Midbrain (tissue), 1 donor: ENCODE measurements at regions not wholly inside any gene's neighbourhood (a gene's known extent, or its start where the extent isn't known, plus 50 kb on each side); places are given as distances from the start of the nearest gene placed in this dataset.

Source experiments
- DNase-seq: peaks from one replicate; lab custom pipeline; 2025; lab: John Stamatoyannopoulos, UW

DNA sequence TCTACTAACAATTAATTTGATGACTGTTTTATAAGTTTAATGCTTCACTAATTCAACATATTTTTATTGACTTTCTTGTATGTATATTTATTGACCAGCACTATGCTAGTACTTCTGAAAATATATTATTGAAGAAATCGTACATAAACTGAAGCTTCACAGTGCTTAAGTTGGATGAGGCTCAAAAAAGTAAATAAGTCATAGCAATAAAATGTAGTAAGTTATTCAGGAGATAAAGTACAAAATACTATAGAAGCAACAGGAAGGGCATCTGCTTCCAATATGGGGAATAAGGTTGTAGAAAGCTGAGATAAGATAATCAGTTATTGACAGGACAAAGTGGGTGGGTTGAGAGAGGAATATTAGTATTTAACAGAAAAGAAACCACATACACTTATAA is 944.9 kb upstream of the MIR17HG start:
- DNase-seq = no peak

DNA sequence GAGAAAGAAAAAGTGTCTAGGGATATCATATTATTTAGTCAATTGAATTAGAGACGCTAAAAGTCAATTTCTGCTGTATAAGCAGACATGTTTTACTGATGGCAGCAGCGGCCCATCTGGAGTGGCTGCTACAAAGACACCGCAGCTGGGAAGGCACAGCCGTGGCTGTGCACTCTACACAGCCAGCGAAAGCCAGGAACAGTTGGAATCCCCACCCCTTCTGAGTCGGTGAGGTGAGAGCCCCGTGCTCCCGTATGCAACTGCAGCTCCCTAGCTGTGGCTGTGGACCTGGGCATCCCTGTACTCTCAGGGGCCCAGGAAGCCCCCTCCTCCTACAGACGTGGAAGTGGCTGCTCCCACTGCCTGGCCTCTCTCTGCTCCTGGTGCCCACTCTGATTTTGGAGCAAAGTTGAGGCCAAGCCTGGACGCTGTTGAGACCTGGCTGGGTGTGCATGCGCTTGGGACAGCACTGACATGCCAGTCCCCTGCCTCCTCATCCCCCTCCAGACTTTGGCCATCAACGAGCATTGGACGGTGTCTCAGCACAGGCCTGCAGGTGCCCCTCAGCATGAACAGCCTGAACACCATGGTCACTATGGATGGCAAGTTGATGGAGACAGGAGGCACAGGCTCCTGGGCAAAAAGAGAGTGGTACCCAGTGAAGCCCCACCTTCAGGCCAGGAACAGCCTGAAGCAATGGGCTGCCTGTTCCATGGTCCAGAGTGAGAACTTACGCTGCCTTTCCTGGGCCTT is 944.0 kb upstream of the MIR17HG start:
- DNase-seq = no peak

DNA sequence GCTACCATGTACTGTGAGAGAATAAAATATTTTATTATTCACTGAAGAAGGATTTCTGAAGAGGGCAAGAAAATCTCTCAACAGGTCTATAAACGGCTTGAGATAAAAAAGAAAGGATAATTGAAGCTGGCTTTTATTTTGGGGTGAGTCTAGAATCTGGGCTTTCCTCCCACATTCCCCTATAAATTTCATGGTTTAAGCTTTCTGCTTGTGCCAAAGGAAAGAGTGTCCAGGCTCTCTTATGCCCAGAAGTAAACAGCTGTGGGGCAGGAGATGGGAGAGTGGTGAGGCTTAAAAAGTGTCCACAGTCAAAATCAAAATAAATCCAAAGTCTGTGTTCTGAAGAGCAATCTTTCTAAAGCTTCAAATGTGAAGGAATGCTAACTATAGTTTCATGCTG is 942.2 kb upstream of the MIR17HG start:
- DNase-seq = no peak

DNA sequence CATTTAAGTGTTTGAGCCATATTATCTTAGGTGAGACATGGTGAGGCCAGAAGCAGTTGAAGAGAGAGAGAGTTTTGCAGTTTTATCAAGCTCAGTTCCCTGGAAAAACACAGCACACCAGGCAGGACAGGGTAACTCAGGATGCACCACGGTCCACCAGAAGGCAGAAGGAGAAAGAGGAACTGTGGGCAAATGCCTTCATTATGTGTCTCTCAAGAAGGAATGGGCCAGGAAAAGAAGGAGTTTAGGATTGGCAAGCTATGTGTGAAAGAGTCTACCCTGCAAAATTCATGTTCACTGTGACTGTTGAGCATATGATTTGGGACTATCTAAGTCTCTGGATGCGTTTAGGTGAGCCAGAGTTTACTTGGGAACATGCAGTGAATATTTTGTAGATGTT is 934.5 kb upstream of the MIR17HG start:
- DNase-seq = no peak

DNA sequence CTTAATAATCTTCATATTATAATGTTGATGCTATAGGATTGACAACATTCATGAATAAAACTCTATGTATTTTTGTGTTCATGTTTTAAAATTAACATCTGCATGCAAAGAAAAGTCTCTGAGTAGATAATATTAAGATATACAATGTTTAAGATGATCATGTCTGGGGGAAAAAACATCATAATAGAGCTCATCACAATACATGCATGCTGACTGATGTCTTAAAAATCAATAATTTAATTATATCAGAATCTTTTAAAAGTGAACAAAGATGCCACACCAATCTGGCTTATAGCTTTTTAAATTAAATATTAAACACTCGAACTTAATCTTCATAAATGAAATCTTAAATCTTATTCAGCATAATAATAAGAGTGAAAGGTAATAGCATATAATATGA is 933.9 kb upstream of the MIR17HG start:
- no peak for DNase-seq

DNA sequence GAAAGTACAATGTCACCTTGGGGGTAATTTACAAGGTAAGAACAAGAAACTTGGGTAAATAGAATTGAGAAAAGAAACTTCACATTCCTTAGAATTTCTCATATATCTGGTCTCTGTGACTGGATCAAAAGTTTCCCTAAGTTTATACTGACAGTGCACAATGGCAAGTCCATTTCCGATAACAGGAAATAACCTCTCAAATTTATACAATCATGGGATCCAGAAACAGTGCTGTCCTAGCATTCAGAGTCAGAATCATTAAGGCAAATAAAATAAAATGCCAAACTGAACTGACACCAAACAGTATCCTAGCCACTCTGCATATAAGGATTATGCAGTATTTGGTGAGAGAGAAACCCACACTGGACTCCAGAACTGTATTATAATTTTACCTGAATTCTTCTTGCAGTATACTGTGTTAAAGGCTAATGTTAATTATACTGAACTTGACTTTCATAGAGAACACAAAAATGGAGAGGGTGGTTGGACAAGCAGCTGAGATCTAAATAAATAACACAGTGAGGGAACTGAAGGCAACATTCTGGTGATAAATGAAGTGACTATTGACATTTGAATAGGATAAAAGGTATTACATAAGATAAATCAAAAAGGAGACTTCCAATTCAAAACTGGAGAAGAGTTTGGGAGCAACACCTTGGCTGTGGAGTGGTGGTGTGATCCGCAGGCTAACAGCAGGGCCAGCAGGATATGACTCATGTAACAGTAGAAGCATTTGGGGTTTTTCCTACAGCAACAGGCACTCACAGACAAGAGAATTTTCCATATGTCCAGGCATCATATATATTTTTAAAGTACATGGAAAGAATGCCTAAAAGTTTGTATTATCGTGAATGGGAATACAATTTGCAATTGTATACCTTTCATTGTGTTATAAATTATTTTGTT is 932.5 kb upstream of the MIR17HG start:
- no peak for DNase-seq

DNA sequence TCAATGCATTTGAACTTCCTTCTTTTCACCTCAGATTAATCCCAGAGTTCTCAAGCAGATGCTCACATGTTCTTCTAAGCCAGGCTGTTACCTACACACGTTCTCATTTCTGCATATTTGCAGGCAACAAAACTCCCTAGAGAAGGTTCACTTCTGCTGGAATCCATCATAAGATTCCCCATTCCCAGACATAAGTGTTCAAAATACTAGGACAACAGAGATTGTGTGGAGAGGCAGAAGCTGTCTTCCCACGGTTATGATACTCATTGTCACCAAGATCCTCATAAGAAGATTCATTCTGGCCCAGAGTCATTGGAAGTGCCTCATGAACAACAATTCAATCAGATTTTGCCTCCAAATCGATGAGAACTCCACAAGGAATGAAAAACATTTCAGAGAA is 931.6 kb upstream of the MIR17HG start:
- no peak for DNase-seq

DNA sequence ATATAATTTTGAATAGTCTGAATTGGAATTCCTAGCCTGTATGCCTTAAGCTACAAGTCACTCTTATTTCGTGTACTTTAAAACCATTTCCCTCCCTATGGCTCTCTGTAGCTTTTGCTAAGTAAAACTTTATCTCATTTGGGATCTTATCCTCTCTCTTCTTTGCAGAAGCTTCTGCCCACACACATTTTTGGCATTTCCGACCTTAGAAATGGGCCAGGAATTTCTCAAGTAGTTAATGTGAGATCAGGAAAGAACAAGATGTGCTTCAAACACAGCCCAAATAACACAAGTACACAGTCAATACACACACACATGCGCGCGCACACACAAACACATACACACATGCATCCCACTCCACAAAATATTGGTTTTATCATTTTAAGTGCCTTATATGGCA is 931.0 kb upstream of the MIR17HG start:
- no peak for DNase-seq

DNA sequence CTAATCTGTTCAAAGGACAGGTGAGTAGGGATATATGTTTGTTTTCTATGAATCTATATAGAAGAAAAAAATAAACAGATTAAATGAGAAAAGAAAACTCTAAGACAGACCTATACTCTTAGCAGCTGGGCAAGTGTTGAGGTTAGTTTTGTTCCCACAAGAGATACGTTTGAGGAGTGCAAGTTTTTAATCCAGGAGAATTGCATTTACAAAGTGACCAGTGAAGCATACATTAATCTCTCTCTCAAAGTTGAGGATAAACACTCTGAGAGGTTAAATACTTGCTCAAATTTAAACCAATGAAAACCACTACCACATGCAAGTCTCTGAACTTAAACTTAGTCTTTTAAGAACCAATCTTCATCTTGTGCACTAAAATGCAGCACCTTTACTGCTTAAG is 930.5 kb upstream of the MIR17HG start:
- no peak for DNase-seq

DNA sequence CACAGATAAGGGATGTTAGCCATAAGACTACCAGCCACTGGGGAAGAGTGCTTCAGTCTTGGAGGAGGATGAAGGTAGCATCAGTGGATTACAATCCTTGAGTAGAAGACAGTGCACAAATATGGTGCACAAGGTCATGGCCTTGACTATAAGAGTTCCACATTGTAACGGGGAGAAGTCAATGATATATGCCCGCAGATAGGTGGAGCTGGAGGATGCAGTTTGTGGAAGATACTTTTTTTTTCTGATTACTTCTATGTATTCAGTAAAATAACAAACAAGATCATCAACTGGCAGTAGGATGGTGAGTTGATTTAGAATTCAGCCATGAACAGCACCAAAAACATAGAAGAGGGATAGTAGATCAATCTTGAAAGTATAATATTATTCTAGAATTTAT is 926.8 kb upstream of the MIR17HG start:
- no peak for DNase-seq

DNA sequence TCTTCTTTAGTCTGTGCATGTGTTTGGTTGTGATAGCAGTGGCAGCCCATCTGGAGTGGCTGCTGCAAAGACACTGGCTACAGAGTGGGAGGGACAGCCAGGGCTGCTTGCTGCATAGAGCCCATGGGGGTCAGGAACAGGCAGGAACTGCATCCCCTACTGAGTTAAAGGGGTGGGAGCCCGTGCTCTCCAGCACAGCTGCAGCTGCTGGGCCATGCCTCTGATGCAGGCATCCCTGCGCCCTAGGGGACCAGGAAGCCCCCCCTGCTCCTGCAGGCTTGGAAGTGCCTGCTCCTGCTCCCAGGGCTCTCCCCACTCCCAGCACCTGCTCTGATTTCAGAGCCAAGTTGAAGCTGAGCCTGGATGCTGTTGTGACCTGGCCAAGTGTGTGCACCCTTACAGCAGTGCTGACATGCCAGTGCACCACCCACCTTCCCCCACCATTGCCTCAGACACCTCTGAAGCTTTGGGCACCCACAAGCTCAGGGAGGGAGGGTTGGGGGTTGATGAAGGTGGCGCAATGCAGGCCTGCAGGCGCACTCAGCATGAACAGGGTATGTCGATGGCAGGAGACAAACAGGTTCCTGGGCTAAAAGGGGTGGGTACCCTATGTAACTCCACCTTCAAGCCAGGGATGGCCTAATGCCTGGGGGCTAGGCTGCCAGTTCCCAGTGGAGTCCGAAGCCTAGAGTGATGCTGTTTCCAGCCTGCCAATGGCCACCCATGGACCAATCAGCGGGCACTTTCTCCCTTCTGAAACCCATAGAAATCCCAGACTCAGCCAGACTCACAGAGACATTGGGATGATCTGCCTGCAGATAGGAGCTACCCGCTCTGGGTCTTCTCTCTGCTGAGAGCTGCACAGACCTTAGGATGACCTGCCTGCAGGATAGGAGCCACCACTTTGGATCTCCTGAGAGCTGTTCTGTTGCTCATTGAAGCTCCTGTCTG is 919.9 kb upstream of the MIR17HG start:
- DNase-seq = no peak

DNA sequence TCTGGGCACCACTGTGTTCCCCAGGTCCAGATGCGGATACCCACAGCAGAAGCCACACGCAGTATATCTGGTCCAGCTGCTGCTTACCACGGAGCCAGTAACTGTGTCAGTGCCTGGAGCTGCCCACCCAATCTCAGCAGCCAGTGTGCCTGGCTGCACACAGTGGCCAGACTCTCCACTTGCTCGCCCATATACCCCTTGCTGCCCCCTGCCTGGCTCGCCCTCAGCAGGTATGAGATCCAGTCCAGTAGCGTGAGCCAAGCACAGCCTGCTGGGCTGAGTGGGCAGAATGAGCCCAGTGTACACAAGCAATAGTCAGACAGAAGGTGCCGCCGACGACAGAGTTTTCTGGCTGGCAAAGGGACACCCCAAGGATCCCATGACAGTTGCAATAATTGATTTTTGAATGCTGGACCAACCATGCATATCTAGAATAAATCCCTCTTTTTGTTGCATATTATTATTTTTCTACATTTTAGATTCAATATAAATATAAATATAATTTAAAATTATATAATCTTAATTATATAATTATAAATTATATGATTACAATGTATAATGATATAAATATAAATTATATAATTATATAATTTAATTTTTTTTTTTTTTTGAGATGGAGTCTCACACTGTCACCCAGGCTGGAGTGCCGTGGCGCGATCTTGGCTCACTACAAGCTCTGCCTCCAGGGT is 918.8 kb upstream of the MIR17HG start:
- DNase-seq = no peak

DNA sequence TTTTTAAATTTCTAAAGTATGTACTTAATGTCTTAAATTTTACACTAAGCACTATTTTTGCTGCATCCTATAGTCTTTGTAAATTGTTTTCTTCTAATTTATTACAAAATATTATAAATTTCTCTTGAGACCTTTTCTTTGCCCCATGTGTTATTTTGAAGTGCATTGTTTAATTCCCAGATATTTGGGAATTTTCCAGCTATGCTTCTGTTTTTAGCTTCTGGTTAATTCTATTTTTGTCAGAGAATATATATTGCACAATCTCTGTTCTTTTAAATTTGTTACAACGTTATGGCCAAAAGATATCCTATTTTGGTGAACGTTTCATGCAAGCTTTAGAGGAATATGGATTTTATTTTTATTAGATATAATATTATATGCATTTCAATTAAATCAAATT is 917.4 kb upstream of the MIR17HG start:
- no peak for DNase-seq

DNA sequence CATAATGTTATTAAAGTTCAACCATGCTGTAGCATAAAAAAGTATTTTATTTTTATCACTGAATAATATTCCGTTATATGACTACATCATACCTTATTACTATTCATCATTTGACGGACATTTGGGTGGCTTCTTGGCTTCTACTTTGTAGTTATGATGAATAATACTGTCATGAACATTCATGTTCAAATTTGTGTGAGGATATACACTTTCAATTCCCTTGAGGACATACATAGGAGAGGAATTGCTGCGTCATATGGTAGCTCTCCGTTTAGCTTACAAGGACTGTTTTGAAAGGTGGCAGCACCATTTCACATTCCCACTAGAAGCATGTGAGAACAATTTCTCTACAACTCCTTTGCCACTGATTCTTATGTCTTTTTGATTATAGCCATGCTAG is 910.8 kb upstream of the MIR17HG start:
- no peak for DNase-seq

DNA sequence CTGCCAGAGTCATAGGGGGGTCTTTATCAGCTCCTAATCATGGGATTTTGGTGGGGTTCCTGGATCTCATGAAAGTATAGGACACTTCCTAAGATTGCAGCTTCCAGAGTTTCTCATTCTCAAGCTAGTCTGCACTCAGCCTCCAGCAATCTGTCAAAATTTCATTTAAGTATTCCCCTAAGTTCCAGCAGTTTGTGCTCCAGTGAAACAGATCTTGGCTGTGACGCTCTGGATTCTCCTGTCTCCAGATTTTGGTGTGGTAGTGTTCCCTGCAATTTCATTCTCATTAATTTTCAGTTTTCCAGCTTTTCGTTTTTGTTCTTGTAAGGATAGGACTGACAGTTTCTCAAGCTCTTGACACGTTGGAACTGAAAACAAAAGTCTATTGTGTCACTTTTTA is 908.9 kb upstream of the MIR17HG start:
- no peak for DNase-seq

DNA sequence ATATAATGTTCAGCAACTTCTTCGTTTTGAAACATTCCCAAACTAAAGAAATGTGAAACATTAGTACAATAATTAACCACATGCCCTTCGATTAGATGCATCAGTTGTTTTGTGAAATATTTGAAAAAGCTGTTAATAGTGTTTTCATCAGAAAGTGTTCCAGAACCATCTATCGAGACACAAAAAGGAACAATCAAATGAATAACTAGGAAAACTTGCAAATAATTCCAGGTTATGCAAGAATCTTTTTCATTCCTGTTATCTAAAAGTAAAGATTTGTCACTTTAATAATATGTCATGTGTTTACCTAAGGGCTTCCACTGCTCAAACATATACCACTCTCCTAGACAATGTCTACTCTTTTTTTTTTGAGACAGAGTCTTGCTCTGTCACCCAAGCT is 904.2 kb upstream of the MIR17HG start:
- DNase-seq = no peak

DNA sequence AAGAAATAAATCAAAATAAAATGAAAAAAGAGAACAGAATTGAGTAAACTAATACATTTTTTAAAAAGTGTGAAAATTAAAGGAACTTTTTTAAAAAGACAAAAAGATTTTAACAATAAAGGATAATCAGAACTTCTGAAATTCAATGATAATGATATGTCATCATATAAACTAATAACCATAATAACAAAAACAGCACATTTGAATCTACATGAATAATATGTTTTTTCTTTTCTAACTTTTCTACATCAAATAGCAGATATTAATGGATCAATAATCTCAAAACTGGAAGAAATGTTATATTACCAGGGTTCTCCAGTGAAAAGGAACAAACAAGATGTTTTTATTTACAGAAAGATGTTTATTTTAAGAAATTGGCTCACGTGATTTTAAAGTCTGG is 903.3 kb upstream of the MIR17HG start:
- DNase-seq = no peak

DNA sequence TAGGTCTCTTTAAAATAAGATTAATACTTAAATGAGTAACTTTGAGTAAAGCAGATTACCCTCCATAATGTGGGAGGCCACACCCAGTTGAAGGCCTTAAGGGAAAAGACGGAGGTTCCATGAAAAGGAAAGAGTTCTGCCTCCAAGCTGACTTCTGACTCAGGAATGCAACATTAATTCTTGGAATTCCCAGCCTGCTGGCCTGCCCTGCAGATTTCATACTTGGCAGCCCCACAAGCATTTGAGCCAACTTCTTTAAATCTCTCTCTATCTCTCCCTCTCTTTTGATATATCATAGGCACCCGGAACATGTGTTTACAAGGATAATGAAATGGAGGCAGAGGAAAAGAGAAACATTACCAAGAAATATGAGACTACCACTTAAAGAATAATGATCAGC is 902.3 kb upstream of the MIR17HG start:
- no peak for DNase-seq

DNA sequence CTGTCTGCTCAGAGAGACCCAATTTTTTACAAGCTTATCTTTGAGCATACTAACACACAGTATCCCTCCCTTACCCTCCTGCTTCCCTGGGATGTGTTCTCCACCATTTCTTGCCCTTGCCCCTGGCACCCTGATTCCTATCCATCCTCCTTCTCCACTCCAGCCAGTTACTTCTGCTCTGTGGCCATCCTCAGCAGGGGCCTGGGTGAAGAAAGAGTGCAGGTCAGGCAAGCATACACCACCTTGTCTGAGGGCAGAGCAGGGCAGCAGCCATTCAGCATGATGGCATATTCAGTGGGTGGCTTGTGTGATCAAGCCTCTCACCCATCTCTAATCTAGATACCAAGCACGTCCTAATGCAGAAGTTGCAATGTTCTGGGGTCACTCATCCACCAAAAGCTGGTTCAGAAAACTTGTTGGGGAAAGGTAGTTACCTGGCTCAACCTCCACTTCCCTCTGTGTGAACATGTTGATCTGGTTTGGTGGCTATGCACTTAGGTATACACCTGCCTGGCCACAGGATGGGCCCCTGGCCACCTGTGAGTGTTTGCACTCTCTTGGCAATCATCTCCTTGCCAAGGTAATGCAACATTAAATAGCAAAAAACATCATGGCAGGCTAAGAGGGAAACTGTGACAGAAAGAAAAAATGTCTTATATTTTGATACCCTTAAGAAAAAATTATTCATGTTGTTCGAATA is 900.3 kb upstream of the MIR17HG start:
- no peak for DNase-seq

DNA sequence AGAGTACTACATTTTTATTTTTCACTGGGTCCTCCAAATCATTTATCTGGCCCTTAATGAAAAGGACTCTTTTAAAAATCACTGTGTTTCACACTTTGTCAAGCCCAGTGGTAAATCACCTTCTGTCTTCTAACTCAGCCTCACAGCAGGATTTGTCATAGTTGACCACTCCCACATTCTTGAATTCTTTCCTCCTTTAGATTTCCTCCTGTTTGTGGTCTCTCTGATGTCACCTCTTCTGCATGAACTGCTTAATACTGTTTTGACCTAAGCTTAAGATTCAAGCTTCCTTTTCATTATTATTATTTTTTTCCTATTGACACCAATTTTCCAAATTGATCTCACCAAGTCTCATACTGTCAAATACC is 899.8 kb upstream of the MIR17HG start:
- no peak for DNase-seq

DNA sequence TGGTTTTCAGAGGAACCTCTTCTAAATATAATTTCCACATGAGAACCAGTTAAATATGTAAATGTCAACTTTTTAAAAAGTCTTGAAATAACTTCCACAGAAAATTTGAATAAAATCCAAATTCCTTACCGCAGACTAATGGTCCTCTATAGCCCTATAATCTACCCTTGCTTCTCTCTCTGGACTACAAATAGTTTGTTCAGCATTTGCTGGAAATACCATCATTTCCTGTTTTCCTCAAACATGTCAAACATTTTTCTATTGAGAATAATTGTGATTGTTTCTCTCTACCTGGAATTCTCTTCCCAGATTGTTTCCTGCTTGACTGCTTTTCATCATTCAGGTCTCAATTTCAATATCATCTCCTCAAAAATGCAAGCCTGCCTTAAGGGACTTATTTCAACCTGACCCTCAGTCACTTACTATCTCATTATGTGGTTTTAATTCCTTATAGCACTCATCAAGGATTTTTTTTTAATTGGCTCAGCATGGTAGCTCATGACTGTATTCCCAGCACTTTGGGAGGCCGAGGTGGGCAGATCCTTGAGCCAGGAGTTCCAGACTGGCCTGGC is 898.9 kb upstream of the MIR17HG start:
- DNase-seq = no peak
